T follicular helper cell (primary cell): ENCODE measurements at regions not wholly inside any gene's neighbourhood (a gene's known extent, or its start where the extent isn't known, plus 50 kb on each side); places are given as distances from the start of the nearest gene placed in this dataset.
"Not testable (repeated sequence)": the region's sequence is repeated elsewhere in the genome, so short reads cannot be mapped to it uniquely, and the experiment has no call there.

Source experiments
- DNase-seq: peaks from one replicate; pipeline ENCODE4 v3.0.0-alpha.2; 2020; ENCODE audit warnings: low read depth

DNA sequence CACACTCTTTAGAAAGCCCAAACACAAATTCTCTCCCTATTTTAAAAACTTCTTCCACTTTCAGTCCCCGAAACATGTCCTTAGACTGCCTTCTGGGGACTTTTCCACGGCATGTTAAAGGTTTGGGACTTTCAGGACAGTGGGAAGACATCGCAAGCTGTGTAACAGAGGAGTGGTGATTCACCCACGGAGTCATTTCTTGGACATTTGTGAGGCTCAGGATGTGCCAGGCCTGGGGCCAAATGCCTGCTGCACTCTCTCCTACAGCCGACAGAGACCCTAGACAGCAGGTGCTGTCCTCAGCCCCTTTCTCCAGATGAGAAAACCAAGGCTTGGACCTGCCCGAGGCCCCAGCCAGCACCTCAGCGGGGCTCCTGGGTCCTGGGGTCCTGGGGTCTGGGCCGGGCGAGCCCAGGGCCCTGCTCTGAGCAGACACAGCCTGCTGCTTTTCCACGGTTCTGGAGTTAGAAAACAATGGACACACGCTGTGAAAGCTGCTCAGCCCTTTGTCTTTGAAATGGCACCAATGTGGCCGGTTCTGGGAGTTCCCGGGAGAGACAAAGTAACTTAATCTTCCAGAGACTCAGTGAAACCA lies 370.2 kb upstream of the SFSWAP start:
- DNase-seq = no peak

DNA sequence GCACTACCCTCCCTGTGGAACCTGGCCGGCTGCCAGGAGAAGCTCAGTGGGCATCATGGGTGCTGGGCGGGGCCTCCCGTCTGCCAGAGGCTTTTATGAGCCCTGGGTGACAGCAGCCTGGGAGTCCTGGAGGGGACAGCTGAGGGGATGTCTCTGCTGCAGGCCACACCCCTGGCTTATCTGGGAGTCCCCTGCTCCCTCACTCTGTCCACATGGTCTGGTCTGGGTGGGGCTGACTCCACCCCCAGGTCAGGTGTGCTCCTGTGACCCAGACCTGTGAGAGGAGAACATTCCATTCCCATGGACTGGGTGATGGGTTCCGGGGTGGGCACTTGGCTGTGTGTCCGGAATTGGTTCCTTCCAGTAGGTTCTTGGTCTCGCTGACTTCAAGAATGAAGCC lies 369.3 kb upstream of the SFSWAP start:
- not testable (repeated sequence) for DNase-seq

DNA sequence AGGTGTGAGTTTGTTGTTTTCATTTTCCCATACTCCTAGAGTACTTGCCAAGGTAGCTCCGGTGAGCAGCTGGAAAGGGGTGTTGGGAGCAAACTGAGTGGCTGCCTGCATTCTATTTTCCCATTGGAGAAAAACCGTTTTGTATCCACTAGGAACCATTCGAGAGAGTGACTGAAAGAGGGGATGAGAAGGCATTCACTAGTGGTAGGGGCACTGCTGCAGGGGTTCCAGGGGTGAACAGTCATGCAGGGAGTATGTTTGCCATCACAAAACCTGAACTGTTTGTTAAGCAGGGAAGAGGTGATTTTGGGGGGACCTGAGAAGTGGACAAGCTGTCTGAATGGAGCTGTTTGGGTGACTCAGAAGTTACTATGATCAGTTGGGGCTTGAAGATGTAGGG lies 367.5 kb upstream of the SFSWAP start:
- not testable (repeated sequence) for DNase-seq

DNA sequence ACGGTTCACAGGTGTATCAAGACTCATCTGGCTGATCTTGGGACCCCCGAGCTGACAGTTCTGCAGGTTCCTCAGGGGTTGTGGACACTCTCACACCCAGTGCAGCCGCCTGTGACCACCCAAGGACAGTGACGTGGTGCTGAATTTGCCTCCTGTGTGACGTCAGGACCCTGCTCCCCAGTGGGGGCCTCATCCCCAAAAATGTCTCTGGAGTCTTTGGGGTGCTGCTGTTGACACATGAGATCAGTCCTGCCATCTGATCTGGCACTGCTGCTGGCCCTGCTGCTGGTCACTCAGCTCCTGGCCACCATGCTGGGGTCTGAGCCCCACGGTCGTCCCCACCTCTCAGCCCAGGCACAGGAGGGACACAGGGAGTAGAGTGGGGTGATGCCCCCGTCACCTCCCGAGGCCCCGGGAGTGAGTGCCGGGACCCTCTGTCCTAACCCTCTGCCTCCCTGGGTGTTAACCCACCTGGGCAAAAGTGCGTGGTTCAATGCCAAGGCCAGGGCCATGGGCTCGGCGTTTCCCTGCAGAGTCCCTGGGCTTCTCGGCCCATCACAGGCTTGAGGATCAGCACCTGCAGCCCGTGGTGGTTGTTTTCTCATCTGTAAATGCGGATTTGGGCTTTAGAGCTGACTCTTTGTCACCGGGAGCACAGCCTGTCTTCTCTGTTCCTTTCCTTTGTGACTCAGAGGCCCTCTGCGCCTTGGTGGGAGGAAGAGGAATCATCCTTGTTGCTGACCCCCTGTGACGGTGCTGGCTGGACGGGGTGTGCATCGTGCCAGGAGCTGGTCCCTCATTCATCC lies 366.0 kb upstream of the SFSWAP start:
- not testable (repeated sequence) for DNase-seq

DNA sequence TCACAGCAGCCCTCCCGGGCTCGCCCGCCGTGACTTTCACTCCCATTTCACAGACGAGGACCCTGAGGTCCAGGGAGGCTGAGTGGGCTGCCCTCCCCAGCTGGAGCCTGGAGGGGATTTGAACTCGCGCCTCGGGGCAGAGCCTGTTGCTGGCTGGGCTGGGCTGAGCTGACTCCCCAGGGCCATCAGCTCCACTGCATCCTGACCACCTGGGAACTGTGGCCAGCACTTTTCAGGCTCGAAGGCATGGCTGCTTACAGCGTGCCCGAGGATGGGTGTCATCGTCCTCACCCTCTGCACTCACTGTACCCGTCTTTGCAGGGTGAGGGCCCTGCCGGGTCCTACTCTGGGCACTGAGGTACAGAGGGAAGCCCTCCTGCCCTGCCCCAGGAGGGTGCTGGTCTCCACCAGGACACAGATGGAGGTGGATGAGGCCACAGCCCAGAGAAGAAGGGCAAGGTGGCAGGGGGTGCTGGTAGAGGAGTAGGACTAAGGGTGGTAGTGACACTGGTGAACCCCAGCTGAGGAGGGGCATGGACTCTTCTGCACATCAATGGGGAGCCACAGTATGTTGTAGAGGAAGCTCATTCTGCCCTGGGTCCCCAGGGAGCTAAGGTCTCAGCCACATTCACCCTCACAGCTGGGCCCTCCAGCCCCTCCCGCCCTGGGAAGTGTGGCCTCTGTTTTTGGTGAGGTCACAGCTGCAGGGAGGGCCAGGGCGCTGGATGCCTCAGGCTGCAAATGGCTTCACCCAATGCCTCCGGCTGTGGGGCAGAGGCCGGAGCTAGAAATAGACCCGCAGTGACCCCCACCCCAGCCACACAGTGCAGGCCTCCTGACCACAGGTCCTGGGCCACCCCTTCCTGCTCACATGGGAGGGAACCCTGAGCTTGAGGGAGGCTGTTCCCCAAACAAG lies 365.1 kb upstream of the SFSWAP start:
- no peak for DNase-seq

DNA sequence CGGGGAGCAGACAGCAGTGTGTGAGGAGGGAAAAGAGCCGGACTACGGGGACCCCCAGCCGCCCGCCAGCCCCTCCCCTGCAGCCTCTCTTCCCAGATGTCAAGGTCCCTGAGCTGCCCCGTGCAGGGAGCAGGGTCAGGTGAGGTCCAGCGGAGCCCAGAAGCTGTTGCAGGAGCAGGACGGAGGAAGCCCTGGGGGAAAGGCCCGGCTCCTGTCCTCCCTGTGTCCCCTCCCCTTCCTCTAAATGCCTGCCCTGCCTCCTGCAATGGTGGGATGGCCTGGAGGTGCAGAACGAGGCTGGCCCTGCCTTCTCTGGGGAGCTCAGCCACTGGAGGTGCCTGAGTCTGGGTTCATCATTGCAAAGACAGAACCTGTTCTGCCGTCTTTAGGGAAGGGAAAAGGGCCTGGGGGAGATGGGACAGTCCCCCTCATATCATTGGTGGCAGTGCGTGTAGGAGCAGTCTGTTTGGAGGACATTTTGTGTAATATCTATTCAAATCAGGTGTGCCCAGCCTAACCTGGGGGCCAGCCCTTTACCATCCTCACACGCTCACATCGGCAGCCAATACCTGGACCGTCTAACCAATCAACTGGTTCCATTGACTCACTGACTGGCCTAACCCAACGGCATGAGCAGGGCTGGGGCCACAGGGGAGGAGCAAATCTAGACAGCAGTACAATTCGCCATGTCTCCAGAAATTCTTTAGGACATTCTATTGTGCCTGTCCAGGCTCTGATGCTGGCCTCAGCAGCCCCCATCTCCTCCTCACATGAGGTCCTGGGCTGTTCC lies 364.1 kb upstream of the SFSWAP start:
- no peak for DNase-seq

DNA sequence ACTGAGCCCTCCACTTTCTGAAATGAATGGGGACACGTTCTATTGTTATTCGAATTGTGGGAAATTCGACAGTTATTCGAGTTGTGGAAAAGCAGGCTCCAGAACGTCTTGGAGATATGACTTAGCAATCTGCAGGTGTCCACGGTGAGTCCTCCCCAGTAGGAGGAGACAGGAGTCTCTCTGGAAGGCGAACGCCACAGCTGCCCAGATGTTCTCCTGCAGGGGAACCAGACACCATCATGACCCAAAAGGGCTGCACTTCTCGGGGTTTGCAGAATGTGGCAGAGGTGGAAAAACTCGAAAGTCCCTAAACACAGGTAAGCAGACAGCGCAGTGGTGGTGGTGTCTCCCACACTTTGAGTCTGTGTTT lies 363.6 kb upstream of the SFSWAP start:
- no peak for DNase-seq

DNA sequence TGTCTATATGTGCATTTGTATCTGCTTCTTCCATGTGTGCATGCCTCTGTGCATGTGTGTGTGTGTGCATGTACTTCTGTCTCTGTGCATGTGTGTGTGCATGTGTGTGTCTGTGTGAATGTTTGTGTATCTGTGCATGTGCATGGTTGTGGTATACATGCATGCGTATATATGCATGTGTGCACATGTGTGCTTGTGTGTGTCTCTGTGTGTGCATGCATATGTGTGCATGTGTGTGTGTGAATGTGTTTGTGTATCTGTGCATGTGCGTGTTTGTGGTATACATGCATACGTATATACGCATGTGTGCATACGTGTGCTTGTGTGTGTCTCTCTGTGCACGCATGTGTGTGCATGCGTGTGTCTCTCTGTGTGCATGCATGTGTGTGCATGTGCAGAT lies 363.2 kb upstream of the SFSWAP start:
- no peak for DNase-seq

DNA sequence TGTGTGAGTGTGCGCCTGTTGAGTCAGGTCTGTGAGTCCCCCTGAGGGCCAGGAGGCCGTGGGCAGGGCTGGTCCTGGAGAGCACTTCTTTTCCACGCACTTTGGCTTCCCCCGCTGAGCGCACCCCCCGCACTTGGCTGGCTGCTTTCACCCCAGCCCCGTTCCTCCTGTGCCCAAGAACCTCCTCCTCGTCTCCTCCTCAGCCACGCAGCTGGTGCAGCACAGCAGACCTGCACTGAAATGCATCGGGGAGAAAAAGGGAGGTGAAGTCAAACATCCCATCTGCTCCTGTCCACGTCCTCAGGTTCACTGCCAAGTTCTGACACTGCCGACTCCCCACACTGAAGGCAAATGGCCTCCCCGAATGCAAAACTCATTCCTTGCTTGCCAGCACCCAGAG lies 362.7 kb upstream of the SFSWAP start:
- no peak for DNase-seq

DNA sequence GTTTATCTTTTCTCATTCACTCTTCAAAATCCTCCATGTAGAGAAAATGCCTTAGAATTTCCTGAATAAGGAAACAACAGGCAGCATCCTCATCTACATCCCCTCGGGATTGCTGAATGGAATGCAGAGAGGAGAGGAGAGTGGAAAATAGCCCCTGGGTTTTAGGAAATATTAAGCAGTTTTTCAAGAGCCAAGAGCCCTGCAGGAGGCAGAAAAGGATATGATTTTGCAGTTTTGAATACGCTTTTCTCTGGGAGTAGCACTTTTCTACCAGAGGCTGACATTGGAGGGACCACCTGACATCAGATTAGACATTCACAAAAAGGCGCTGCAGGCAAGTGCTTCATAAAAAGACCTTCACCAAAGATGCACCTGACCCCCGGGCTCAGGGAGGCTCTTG lies 362.2 kb upstream of the SFSWAP start:
- DNase-seq = no peak

DNA sequence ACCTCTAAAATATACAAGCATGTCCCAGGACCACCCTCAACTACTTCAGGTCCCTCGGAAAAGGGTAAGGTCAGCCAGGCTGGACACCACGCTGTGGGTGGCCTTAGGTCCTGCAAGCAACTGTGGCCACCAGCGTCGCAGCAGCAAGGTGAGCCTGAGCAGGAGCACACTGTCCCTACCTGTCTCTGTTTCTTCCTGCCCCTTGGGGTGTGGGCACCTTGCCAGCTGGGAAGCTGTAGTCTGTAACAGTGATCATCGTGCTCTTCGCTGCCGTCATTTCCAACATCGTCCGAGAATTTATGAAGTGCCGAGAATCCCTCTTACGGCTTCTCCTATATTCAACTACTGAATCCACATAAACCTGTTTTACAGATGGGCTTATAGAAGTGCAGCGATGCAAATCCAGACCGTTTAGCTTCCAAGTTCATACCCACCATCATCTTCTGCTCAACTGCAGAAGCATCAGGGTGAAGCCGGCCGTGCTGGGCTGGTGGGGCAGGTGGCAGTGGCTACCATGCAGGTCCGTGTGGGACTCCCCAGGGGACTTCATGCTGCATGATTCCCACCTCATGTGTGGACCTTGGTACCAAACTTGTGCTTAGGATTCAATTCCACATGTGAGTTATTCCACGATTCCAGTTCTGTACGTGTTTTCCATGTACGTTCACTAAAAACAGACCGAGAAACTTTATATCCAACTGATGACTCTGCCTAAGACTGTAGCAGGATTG lies 361.3 kb upstream of the SFSWAP start:
- DNase-seq = no peak

DNA sequence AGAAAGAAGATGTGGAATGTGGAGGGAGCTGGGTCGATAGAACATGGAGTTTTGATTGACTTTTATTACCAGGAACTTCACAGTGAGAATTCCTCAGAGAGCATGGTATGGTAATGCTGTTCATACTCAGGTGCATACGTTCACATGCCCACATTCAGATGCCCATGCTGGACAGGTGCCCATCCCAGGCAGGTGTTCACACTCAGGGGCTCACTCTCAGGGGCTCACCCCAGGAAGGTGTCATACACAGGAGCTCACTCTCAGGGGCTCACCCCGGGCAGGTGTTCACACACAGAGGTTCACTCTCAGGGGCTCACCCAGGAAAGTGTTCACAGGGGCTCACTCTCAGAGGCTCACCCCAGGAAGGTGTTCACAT lies 360.0 kb upstream of the SFSWAP start:
- no peak for DNase-seq

DNA sequence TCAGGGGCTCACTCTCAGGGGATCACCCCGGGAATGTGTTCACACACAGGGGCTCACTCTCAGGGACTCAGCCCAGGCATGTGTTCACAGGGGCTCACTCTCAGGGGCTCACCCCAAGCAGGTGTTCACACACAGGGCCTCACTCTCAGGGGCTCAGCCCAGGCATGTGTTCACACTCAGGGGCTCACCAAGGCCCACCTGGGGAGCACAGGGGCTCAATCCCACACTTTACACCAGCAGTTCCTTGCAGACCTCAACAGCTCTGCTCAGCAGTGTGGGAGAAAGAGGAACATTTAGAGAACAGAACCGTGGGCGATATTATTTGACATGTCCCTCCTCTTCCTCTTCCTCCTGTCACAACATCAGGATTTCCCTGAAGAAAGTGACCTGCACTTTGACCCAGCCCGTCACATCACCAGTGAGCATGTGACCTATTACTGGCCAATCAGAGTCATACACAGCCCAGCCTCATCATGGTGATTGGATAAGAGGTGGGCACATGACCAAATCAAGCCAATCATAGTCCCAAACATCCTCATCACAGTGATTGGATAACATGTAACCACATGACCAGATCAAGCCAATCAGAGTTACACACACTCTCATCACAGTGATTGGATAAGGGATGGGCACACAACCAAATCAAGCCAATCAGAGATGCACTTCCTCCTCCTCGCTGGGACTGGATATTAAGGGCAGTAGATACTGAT lies 359.4 kb upstream of the SFSWAP start:
- DNase-seq = no peak

DNA sequence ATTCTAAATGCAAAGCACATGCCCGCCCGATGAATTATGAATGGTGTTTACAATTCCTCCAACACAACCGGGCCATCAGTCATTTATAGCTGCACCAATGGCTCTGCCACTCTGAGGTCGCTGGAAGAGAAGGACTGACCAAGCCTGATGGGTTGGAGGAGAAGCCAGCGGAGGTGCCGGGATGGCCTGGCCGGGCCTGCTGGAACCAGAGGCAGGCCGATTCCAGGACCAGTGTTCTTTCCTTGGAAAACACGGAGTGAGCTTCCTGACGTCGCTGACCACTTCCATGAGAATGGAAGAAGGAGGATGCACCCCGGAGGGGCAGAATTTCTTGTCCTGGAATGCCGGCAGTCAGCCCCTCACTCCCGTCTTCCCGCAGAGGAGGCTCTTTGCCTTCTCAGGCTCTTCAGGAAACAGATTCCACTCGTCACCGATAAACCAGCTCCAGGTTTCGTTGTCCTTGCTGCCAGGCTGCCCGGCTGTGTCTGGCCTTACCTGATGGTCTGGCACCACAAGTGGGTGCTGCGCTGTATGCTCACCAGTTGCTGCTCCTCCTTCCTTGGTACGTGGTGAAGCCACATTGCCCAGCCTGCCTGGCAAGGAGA lies 358.5 kb upstream of the SFSWAP start:
- DNase-seq = no peak

DNA sequence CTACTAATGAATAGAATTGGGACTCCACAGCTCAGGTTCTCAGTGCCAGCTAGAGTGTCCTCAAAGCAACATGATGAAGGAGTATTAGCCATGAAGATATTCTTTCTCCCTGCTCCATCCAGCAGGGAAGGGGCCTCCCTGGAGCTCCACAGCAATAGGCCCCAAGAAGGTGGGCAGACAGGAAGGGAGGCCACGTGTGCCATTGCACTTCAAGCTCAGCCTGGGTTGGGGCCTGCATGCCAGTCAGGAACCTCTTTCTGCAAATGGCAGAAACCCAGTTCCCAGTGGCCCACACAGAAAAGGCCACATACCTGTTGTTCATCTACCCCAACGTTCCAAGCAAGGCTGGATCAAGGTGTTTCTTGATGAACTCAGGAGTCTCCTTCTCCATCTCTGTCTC lies 357.5 kb upstream of the SFSWAP start:
- DNase-seq = no peak

DNA sequence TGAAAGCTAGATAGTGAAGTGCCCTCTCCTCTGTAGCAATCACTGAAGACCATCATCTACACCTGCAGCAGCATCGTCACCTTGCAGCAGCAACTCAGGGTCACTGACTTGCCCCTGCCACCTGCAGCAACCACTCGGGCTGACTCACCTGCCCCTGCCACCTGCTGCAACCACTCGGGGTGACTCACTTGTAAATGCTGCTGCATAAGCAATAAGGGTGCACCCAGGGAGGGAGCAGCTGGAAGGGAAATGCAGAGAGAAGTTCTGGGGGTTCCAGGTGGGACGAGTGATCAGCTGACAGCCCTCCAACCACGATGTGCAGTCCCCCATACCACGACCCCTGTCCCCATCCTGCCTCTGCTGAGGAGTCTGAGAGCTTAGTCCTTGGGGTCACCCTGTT lies 357.1 kb upstream of the SFSWAP start:
- DNase-seq = no peak

DNA sequence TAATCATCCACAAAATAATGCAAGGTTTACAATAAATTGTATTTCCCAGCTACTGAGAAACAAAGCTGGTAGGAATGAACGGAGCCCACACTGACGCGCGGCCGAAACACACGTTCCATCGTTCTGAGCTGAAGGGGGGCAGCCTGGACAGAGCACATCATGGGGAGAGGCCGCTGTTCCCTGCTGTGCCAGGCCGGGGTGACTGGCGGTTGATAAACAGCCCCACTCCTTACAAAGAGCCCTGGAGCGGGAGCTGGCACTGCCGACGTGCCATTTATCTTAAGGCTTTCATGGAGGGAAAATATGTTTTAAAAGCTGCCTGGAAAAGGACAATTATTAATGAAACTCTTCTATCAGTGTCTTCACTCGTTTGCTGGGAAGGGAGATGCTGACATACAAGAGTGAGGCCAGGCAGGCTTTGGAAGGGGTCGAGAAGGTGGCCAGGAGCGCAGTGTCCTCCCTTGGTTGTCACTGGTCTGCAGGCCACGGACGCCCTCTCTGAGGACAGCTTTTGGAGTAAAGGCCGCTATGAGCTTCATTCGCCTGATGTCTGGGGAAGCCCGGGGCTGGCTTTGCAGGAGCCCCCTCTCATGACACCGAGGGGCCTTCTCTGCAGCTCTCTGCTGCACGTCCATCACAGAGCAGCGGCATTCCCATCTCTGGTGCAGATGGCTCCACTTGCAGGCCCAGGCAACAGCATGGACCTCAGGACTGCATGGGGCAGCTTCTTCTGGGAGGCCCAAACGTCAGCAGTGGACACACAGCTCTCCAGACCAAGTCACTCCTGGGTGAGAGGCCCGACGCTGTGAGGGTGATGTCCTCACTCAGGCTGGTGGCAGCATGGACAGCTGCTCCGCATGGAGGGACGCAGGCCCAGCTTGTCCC lies 355.3 kb upstream of the SFSWAP start:
- DNase-seq = no peak

DNA sequence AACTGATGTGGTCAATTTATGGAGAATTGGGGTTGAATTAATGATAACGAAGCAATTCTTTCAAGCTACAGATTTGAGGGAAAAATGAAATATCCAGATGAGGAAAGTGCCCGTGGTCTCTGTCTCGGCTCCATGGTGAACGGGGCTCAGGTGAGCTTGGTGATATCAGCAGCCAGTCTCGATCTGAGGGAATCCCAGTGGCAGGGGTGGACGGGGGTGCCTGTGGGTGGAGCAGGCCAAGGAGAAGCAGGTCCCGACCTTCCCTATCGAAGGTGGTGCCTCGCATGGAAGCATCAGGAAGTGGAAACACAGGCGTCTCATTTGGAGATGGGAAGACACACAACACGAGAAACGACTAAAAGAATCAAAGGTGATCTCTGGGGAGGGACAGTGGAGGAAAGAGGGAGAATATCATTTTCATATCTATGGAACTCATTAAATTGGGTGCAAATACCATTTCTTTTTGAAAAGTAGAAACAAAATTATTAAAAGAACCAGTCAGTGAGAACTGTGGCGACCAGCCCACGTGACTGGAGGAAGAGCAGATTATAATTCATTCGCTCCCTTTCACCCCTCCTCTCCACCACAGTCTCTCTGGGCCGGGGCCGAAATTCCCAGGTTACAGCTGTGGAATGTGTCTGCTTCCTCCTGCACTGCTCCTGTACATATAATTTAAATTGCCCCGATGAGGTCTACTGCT lies 354.3 kb upstream of the SFSWAP start:
- no peak for DNase-seq
